ENCODE measurements at regions not wholly inside any gene's neighbourhood (a gene's known extent, or its start where the extent isn't known, plus 50 kb on each side); places are given as distances from the start of the nearest gene placed in this dataset.

DNA sequence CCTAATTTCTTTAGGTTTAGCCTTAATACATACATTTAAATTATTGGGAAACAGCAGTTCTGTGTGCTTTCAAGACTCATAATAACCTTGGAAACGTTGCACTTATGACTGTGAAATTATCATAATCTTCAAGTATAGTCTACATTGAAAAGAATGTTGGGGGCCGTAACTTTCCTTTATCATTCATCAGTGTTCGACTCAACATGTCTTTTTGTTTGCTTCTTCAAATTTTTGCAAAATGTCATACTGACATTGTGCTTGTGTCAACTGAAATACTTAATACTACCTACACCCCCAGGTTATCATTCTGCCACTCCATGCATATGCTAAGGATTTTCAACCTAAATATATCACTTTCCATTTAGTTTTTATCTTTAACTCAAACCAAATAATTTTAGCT, 1562.9 kb downstream of the OLFM4 start:
- Mint-ChIP-seq H3K27ac (ENCODE audit: unreplicated experiment) (no peak overlapping the region), H3K4me3 (ENCODE audit: unreplicated experiment) (no peak overlapping the region), H3K36me3 (ENCODE audit: low read depth, unreplicated experiment) (no peaks in the 10 kb centered on the region), H3K9me3 (ENCODE audit: unreplicated experiment) (no peaks in the 10 kb centered on the region), H3K27me3 (ENCODE audit: unreplicated experiment) (peaks cover 2% of the 10 kb centered on the region), H3K4me1 (ENCODE audit: unreplicated experiment) (no peaks in the 10 kb centered on the region)
- TF ChIP-seq, protein P1, sequence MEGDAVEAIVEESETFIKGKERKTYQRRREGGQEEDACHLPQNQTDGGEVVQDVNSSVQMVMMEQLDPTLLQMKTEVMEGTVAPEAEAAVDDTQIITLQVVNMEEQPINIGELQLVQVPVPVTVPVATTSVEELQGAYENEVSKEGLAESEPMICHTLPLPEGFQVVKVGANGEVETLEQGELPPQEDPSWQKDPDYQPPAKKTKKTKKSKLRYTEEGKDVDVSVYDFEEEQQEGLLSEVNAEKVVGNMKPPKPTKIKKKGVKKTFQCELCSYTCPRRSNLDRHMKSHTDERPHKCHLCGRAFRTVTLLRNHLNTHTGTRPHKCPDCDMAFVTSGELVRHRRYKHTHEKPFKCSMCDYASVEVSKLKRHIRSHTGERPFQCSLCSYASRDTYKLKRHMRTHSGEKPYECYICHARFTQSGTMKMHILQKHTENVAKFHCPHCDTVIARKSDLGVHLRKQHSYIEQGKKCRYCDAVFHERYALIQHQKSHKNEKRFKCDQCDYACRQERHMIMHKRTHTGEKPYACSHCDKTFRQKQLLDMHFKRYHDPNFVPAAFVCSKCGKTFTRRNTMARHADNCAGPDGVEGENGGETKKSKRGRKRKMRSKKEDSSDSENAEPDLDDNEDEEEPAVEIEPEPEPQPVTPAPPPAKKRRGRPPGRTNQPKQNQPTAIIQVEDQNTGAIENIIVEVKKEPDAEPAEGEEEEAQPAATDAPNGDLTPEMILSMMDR (IDR thresholded peaks at IDR 0.05; ENCODE audit: unreplicated experiment) = no peak
- no peak for DNase-seq (ENCODE audit: low spot score)

DNA sequence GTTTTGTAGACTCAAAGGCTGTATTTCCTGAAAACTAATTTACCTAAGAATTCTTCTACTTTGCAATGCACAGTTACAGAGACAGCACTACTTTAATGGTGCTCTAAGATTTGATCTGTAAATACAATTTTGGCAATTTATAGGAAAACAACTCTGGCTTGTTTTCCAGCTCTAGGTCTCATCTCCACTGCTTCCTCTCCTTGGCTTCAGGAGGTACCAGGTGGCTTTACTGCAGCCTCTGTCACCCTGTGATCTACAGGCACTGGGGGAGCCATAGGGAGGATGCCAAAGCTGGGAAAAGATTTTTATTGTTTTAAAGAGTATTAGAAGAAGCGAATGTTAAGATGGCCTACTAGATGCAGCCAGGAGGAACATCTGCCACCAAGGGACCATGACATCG, 1563.6 kb downstream of the OLFM4 start:
- H3K36me3 Mint-ChIP-seq (ENCODE audit: low read depth, unreplicated experiment) = no peaks in the 10 kb centered on the region
- peaks cover 2% of the 10 kb centered on the region for H3K27me3 Mint-ChIP-seq (ENCODE audit: unreplicated experiment)
- TF ChIP-seq, protein P1 (IDR thresholded peaks at IDR 0.05; ENCODE audit: unreplicated experiment) = no peak
- H3K27ac Mint-ChIP-seq (ENCODE audit: unreplicated experiment) = no peak overlapping the region
- no peak overlapping the region for H3K4me3 Mint-ChIP-seq (ENCODE audit: unreplicated experiment)
- H3K4me1 Mint-ChIP-seq (ENCODE audit: unreplicated experiment) = no peaks in the 10 kb centered on the region
- H3K9me3 Mint-ChIP-seq (ENCODE audit: unreplicated experiment) = no peaks in the 10 kb centered on the region
- no peak for DNase-seq (ENCODE audit: low spot score)

DNA sequence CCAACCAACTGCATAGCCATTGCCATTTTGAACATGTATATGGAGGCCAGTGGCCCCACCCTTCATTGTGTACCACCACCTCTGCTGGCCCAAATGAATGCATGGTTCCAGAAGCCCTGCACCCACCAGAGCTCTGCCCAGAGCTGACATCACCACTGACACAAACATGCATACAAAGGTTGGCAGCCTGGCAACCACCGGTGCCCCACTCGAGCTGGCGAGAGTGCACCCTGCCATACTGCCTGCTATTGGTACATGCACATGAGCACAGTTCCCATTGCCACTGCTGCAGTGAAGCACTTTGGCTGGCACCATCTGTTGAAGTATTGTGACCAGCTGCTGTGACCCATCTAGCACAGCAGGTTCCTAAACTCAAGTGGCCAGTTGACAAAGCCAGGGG, 1564.9 kb downstream of the OLFM4 start:
- no peak for DNase-seq (ENCODE audit: low spot score)
- Mint-ChIP-seq H3K27ac (ENCODE audit: unreplicated experiment) (no peak overlapping the region), H3K9me3 (ENCODE audit: unreplicated experiment) (no peaks in the 10 kb centered on the region), H3K27me3 (ENCODE audit: unreplicated experiment) (peaks cover 2% of the 10 kb centered on the region), H3K4me1 (ENCODE audit: unreplicated experiment) (no peaks in the 10 kb centered on the region), H3K36me3 (ENCODE audit: low read depth, unreplicated experiment) (no peaks in the 10 kb centered on the region), H3K4me3 (ENCODE audit: unreplicated experiment) (no peak overlapping the region)
- TF ChIP-seq, protein P1 (IDR thresholded peaks at IDR 0.05; ENCODE audit: unreplicated experiment) = no peak

DNA sequence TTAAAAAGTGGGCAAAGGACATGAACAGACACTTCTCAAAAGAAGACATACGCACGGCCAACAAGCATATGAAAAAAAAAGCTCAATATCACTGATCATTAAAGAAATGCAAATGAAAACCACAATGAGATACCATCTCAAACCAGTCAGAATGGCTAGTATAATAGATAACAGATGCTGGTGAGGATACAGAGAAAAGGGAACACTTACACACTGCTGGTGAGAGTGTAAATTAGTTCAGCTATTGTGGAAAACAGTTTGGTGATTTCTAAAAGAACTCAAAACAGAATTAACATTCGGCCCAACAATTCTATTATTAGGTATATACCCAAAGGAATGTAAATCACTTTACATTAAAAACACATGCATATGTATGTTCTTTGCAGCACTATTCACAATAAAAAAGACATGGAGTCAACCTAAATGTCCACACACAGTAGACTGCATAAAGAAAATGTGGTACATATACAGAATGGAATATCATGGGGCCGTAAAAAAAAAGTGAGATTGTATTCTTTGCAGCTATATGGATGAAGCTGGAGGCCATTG, 1569.0 kb downstream of the OLFM4 start:
- no peaks in the 10 kb centered on the region for H3K4me1 Mint-ChIP-seq (ENCODE audit: unreplicated experiment)
- no peak overlapping the region for H3K27ac Mint-ChIP-seq (ENCODE audit: unreplicated experiment)
- no peak overlapping the region for H3K4me3 Mint-ChIP-seq (ENCODE audit: unreplicated experiment)
- TF ChIP-seq, protein P1 (IDR thresholded peaks at IDR 0.05; ENCODE audit: unreplicated experiment) = no peak
- no peak for DNase-seq (ENCODE audit: low spot score)
- H3K27me3 Mint-ChIP-seq (ENCODE audit: unreplicated experiment) = peaks cover 2% of the 10 kb centered on the region
- no peaks in the 10 kb centered on the region for H3K36me3 Mint-ChIP-seq (ENCODE audit: low read depth, unreplicated experiment)
- no peaks in the 10 kb centered on the region for H3K9me3 Mint-ChIP-seq (ENCODE audit: unreplicated experiment)

DNA sequence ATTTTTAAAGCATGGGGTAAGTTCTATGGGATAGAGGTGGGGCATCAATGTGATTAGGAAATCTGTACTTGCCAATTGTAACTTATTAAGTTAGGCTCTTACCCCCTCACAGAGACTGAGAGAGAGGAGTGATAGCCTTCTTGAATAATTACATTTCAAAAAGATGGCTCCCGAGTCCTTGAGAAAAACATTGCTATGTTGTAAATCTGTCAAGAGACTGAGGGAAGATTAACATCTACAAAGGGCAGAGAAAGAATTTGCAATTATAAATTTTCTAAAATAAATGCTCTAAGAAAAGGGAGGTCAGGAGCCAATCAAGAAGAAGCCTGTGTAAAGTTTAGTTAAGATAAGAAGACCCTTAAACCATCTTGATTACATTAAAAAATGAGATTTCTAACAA, 1570.8 kb downstream of the OLFM4 start:
- H3K27ac Mint-ChIP-seq (ENCODE audit: unreplicated experiment) = no peak overlapping the region
- no peaks in the 10 kb centered on the region for H3K36me3 Mint-ChIP-seq (ENCODE audit: low read depth, unreplicated experiment)
- DNase-seq (ENCODE audit: low spot score) = no peak
- H3K4me3 Mint-ChIP-seq (ENCODE audit: unreplicated experiment) = no peak overlapping the region
- H3K9me3 Mint-ChIP-seq (ENCODE audit: unreplicated experiment) = no peaks in the 10 kb centered on the region
- no peaks in the 10 kb centered on the region for H3K4me1 Mint-ChIP-seq (ENCODE audit: unreplicated experiment)
- no peaks in the 10 kb centered on the region for H3K27me3 Mint-ChIP-seq (ENCODE audit: unreplicated experiment)
- TF ChIP-seq, protein P1 (IDR thresholded peaks at IDR 0.05; ENCODE audit: unreplicated experiment) = no peak
